ENCODE measurements at regions not wholly inside any gene's neighbourhood (a gene's known extent, or its start where the extent isn't known, plus 50 kb on each side); places are given as distances from the start of the nearest gene placed in this dataset.

GRCh38 chr12:46647034-46647433 is 178.8 kb downstream of the SLC38A4 start:
- no peak for TF ChIP-seq POLR2AphosphoS5 (IDR thresholded peaks at IDR 0.05; ENCODE audit: low read depth, low read length)
- TF ChIP-seq POLR2A (IDR thresholded peaks at IDR 0.05; ENCODE audit: low read depth, low read length) = no peak
- no peak for TF ChIP-seq TAF1 (IDR thresholded peaks at IDR 0.05; ENCODE audit: borderline replicate concordance, low read depth, low read length)

All from GM12892 (cell line).